Mesendoderm (in vitro differentiated cells): ENCODE measurements at regions not wholly inside any gene's neighbourhood (a gene's known extent, or its start where the extent isn't known, plus 50 kb on each side); places are given as distances from the start of the nearest gene placed in this dataset.

ENCODE experiments used
- DNase-seq: peaks from one replicate; pipeline ENCODE4 v3.0.0; 2013
- H2AK5ac ChIP-seq: 2 replicates; pipeline ENCODE4 v1.6.1; 2013; ENCODE audit warnings: low read length, inconsistent platforms
- H2BK120ac ChIP-seq: 2 replicates; pipeline ENCODE4 v1.6.1; 2013; ENCODE audit warnings: low read depth, mild to moderate bottlenecking, low read length, moderate library complexity, mixed read lengths
- H2BK15ac ChIP-seq: replicated peaks from 2 replicates; pipeline ENCODE4 v1.6.1; 2013; ENCODE audit warnings: low read depth, mild to moderate bottlenecking, moderate library complexity
- H2BK5ac ChIP-seq: 2 replicates; pipeline ENCODE4 v1.6.1; 2013; ENCODE audit warnings: low read length, inconsistent platforms
- H3K18ac ChIP-seq: 2 replicates; pipeline ENCODE4 v1.6.1; 2013; ENCODE audit warnings: mild to moderate bottlenecking, low read length, mixed read lengths
- H3K23ac ChIP-seq: one replicate; pipeline ENCODE4 v1.6.1; 2013; ENCODE audit warnings: low read length
- H3K27ac ChIP-seq: 2 replicates; pipeline ENCODE4 v1.5.1; 2013; ENCODE audit warnings: low read depth, mild to moderate bottlenecking, inconsistent platforms, low read length, moderate library complexity
- H3K27me3 ChIP-seq: 2 replicates; pipeline ENCODE4 v1.6.1; 2013; ENCODE audit warnings: low read length, control low read depth, mild to moderate bottlenecking, inconsistent platforms; ENCODE audit not compliant: insufficient read depth, poor library complexity
- H3K36me3 ChIP-seq: 2 replicates; pipeline ENCODE4 v1.6.1; 2013; ENCODE audit warnings: low read length, inconsistent platforms; ENCODE audit not compliant: control insufficient read depth, insufficient read depth
- H3K4ac ChIP-seq: one replicate; pipeline ENCODE4 v1.6.1; 2013; ENCODE audit warnings: low read depth, mild to moderate bottlenecking, low read length, moderate library complexity
- H3K4me1 ChIP-seq: 2 replicates; pipeline ENCODE4 v1.6.1; 2013; ENCODE audit warnings: low read depth, low read length, inconsistent platforms; ENCODE audit not compliant: control insufficient read depth
- H3K4me2 ChIP-seq: 2 replicates; pipeline ENCODE4 v1.6.1; 2013; ENCODE audit warnings: low read length
- H3K4me3 ChIP-seq: 2 replicates; pipeline ENCODE4 v1.5.1; 2013; ENCODE audit warnings: mild to moderate bottlenecking, low read length
- H3K56ac ChIP-seq: one replicate; pipeline ENCODE4 v1.6.1; 2013; ENCODE audit warnings: low read length
- H3K79me1 ChIP-seq: 2 replicates; pipeline ENCODE4 v1.6.1; 2013; ENCODE audit warnings: low read length, inconsistent platforms
- H3K79me2 ChIP-seq: 2 replicates; pipeline ENCODE4 v1.6.1; 2013; ENCODE audit warnings: mild to moderate bottlenecking, low read length; ENCODE audit not compliant: control insufficient read depth, insufficient read depth
- H3K9ac ChIP-seq: 2 replicates; pipeline ENCODE4 v1.6.1; 2013; ENCODE audit warnings: low read length, inconsistent platforms
- H4K5ac ChIP-seq: one replicate; pipeline ENCODE4 v1.6.1; 2013; ENCODE audit warnings: low read length
- H4K8ac ChIP-seq: one replicate; pipeline ENCODE4 v1.6.1; 2013; ENCODE audit warnings: low read depth, mild to moderate bottlenecking, control low read depth, low read length, moderate library complexity
- WGBS: extraction: QIAGEN DNeasy Blood & Tissue Kit; methylation state at CpG from one replicate; pipeline ENCODE4 v1.1.7; 2013; ENCODE audit warnings: low lambda C conversion rate, missing lambda C conversion rate; ENCODE audit not compliant: insufficient coverage; ENCODE audit errors: extremely low coverage; 5-methylcytosine and 5-hydroxymethylcytosine counted together

DNA sequence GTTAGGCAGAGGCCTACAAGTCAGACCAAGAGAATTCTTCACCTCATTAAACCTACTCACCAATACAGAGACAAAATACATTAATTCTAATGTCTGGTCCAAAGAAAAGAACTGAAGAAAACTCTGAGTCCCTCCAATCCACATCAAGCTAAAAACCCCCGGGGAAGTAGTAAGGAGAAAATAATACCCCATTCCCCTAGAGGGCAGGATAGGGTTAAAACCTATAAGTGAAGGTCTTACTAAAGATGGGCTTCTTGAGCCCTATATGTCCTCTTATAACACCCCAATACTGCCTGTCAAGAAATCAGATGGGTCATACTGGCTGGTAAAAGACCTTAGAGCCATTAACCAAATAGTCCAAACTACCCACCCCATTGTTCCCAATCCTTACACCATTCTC is 141.3 kb upstream of the TMEM106B start:
- Histone ChIP-seq H3K56ac (no peak overlapping the region), H4K8ac (no peak overlapping the region), H3K4me3 (no peak overlapping the region), H3K9ac (no peak overlapping the region), H3K27me3 (no peaks in the 10 kb centered on the region), H3K4me2 (no peak overlapping the region), H2BK5ac (no peak overlapping the region), H3K79me2 (no peaks in the 10 kb centered on the region), H3K18ac (no peak overlapping the region), H3K27ac (no peak overlapping the region), H3K79me1 (no peaks in the 10 kb centered on the region), H2BK120ac (no peak overlapping the region), H3K23ac (no peak overlapping the region), H2AK5ac (no peak overlapping the region), H3K36me3 (no peaks in the 10 kb centered on the region), H2BK15ac (no peak overlapping the region), H3K4ac (no peak overlapping the region), H3K4me1 (no peaks in the 10 kb centered on the region), H4K5ac (no peak overlapping the region)
- DNase-seq = peak; percentile 55
- WGBS = no CpG with 5 or more reads among the region's 1 CpG

DNA sequence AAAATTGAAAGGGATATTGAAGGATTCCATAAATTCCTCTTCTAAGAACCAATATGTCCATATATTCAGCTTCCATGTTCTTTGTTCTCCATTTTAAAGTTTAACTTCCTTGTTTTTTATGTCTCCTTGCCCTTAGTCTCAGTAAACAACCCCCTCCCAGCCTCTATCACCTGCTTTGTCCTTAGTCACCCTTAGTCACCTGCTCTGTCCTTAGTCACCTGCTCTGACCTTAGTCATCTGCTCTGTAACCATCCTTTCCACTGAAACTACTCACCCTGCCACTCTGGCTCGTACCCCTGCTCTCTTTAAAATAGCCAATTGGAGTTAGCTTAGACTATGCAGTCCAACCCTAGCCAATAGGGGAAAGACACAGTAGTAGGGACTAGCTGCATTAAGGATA is 136.2 kb upstream of the TMEM106B start:
- H3K27me3 ChIP-seq = no peaks in the 10 kb centered on the region
- no peak overlapping the region for H3K27ac ChIP-seq
- no peaks in the 10 kb centered on the region for H3K79me2 ChIP-seq
- H2BK120ac ChIP-seq = no peak overlapping the region
- H3K79me1 ChIP-seq = no peaks in the 10 kb centered on the region
- DNase-seq = no peak
- H3K4me3 ChIP-seq = no peak overlapping the region
- H3K56ac ChIP-seq = no peak overlapping the region
- no peak overlapping the region for H3K4ac ChIP-seq
- no peak overlapping the region for H2BK5ac ChIP-seq
- no peak overlapping the region for H3K9ac ChIP-seq
- WGBS = no CpG with 5 or more reads among the region's 1 CpG
- H2BK15ac ChIP-seq = no peak overlapping the region
- H3K18ac ChIP-seq = no peak overlapping the region
- H4K5ac ChIP-seq = no peak overlapping the region
- H3K23ac ChIP-seq = no peak overlapping the region
- no peak overlapping the region for H3K4me2 ChIP-seq
- H2AK5ac ChIP-seq = no peak overlapping the region
- no peaks in the 10 kb centered on the region for H3K36me3 ChIP-seq
- H3K4me1 ChIP-seq = no peaks in the 10 kb centered on the region
- no peak overlapping the region for H4K8ac ChIP-seq

GRCh38 chr7:12080006-12080405 is 131.1 kb upstream of the TMEM106B start:
- H3K27me3 ChIP-seq = no peaks in the 10 kb centered on the region
- H2BK120ac ChIP-seq = no peak overlapping the region
- no peak overlapping the region for H3K56ac ChIP-seq
- no peaks in the 10 kb centered on the region for H3K36me3 ChIP-seq
- no peak overlapping the region for H4K8ac ChIP-seq
- no peak overlapping the region for H3K4ac ChIP-seq
- H4K5ac ChIP-seq = no peak overlapping the region
- no peak for DNase-seq
- H3K4me1 ChIP-seq = no peaks in the 10 kb centered on the region
- H3K18ac ChIP-seq = no peak overlapping the region
- H3K4me2 ChIP-seq = no peak overlapping the region
- H2BK5ac ChIP-seq = no peak overlapping the region
- H2AK5ac ChIP-seq = no peak overlapping the region
- H3K4me3 ChIP-seq = no peak overlapping the region
- no CpG with 5 or more reads among the region's 3 CpGs for WGBS
- H2BK15ac ChIP-seq = no peak overlapping the region
- H3K79me1 ChIP-seq = no peaks in the 10 kb centered on the region
- H3K79me2 ChIP-seq = no peaks in the 10 kb centered on the region
- no peak overlapping the region for H3K23ac ChIP-seq
- H3K9ac ChIP-seq = no peak overlapping the region
- no peak overlapping the region for H3K27ac ChIP-seq

DNA sequence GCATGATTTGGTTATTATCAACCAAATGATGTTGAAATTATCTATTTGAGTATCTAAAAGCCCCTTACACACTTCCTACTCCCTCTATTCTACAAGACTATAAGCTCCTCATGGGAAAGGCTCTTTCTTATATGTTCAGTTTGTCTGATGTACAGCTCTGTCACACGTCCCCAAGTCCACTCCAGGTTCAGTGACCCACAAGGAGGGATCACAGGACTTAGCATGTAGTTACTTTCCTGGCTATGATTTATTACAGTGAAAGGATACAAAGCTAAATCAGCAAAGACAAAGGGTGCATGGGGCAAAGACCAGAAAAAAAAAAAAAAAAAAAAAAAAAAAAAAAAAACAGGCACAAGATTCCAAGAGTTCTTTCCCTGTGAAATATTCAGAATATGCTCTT is 125.6 kb upstream of the TMEM106B start:
- Histone ChIP-seq H3K56ac (no peak overlapping the region), H3K23ac (no peak overlapping the region), H3K4me2 (no peak overlapping the region), H3K4me3 (no peak overlapping the region), H2BK120ac (no peak overlapping the region), H3K79me1 (no peaks in the 10 kb centered on the region), H3K27me3 (no peaks in the 10 kb centered on the region), H3K79me2 (no peaks in the 10 kb centered on the region), H3K4me1 (no peaks in the 10 kb centered on the region), H3K4ac (no peak overlapping the region), H2BK15ac (no peak overlapping the region), H4K5ac (no peak overlapping the region), H3K18ac (no peak overlapping the region), H2BK5ac (no peak overlapping the region), H3K9ac (no peak overlapping the region), H2AK5ac (no peak overlapping the region), H4K8ac (no peak overlapping the region), H3K36me3 (no peaks in the 10 kb centered on the region), H3K27ac (no peak overlapping the region)
- no CpG with 5 or more reads among the region's 1 CpG for WGBS
- DNase-seq = no peak

- Histone ChIP-seq H3K4me3 (no peak overlapping the region), H3K36me3 (no peaks in the 10 kb centered on the region), H2BK5ac (no peak overlapping the region), H3K27ac (no peak overlapping the region), H3K9ac (no peak overlapping the region), H3K18ac (no peak overlapping the region), H4K5ac (no peak overlapping the region), H3K4ac (no peak overlapping the region), H3K56ac (no peak overlapping the region), H4K8ac (no peak overlapping the region), H3K79me2 (no peaks in the 10 kb centered on the region), H2BK120ac (no peak overlapping the region), H3K27me3 (no peaks in the 10 kb centered on the region), H3K79me1 (no peaks in the 10 kb centered on the region), H2AK5ac (no peak overlapping the region), H3K4me2 (no peak overlapping the region), H3K4me1 (no peaks in the 10 kb centered on the region), H3K23ac (no peak overlapping the region), H2BK15ac (no peak overlapping the region)
- no peak for DNase-seq
- no CpG with 5 or more reads among the region's 9 CpGs for WGBS
Observed at GRCh38 chr7:12089951-12090756, 120.9 kb upstream of the TMEM106B start.

DNA sequence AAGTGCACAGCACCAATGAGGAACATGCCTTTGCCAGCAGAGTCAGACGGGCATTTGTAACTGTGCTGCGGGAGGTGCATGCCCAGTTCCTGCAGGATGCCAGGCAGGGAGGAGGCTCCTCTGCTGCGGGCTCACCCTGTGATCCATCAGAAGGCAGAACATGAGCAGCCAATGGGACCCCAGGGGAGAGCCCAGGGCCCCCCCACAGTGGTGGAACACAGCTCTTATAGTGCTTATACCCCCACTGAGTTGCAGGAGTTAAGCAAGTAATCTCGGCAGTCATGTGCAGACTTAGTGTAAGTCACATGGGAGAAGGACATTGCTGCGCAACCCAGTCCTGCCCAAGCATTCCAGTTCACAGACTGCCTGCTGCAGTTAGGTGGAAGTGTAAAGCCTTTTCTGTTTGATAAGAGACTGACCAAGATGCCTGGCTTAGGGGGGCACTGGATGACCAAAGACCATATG is 120.3 kb upstream of the TMEM106B start:
- Histone ChIP-seq H2AK5ac (no peak overlapping the region), H3K18ac (no peak overlapping the region), H3K36me3 (no peaks in the 10 kb centered on the region), H3K4me2 (no peak overlapping the region), H4K8ac (no peak overlapping the region), H3K23ac (no peak overlapping the region), H3K79me1 (no peaks in the 10 kb centered on the region), H3K4me1 (no peaks in the 10 kb centered on the region), H4K5ac (no peak overlapping the region), H2BK5ac (no peak overlapping the region), H2BK15ac (no peak overlapping the region), H2BK120ac (no peak overlapping the region), H3K4ac (no peak overlapping the region), H3K56ac (no peak overlapping the region), H3K27me3 (no peaks in the 10 kb centered on the region), H3K27ac (no peak overlapping the region), H3K79me2 (no peaks in the 10 kb centered on the region), H3K4me3 (no peak overlapping the region), H3K9ac (no peak overlapping the region)
- no CpG with 5 or more reads among the region's 5 CpGs for WGBS
- DNase-seq = no peak
